ENCODE measurements at regions not wholly inside any gene's neighbourhood (a gene's known extent, or its start where the extent isn't known, plus 50 kb on each side); places are given as distances from the start of the nearest gene placed in this dataset.

GRCh38 chr3:124676236-124676635 is 54.0 kb upstream of the UMPS start:
- DNase-seq (ENCODE audit: low spot score) = no peak

GRCh38 chr3:124679048-124679638 is 51.1 kb upstream of the UMPS start:
- DNase-seq (ENCODE audit: low spot score) = no peak

All from D341Med (cell line).